Ascending aorta (tissue), 2 donors: ENCODE measurements at regions not wholly inside any gene's neighbourhood (a gene's known extent, or its start where the extent isn't known, plus 50 kb on each side); places are given as distances from the start of the nearest gene placed in this dataset.

Experiments used
- DNase-seq, 2 donors: peaks; one replicate each; pipeline ENCODE4 v3.0.0-alpha.2; 2019; ENCODE audit warnings: low spot score in 2 of 2
- H3K27ac ChIP-seq, 2 donors: fragments of 200-600 bp; sonication (generic); one replicate each; pipeline ENCODE4 v1.5.1; 2016 to 2017; ENCODE audit warnings: mild to moderate bottlenecking in 1 of 2
- H3K27me3 ChIP-seq: fragments of 200-600 bp; sonication (generic); one replicate; pipeline ENCODE4 v1.5.1; 2017
- H3K36me3 ChIP-seq, 2 donors: fragments of 200-600 bp; sonication (generic); one replicate each; pipeline ENCODE4 v1.5.1; 2016
- H3K4me1 ChIP-seq, 2 donors: fragments of 200-600 bp; sonication (generic); one replicate each; pipeline ENCODE4 v1.5.1; 2016 to 2017; ENCODE audit warnings: mild to moderate bottlenecking in 1 of 2
- H3K4me3 ChIP-seq, 2 donors: fragments of 200-600 bp; sonication (generic); one replicate each; pipeline ENCODE4 v1.5.1; 2016 to 2017; ENCODE audit warnings: mild to moderate bottlenecking in 1 of 2
- H3K9me3 ChIP-seq, 2 donors: fragments of 200-600 bp; sonication (generic); one replicate each; pipeline ENCODE4 v1.5.1; 2016
- CTCF ChIP-seq, 3 experiments: fragments of 200-600 bp in 2 of 3; fragments of 450-650 bp in 1 of 3; sonication (generic) in 2 of 3; IDR thresholded peaks; one replicate each; pipeline ENCODE4 v1.5.1; 2016 to 2019; ENCODE audit warnings: antibody characterized with exemption in 3 of 3, mild to moderate bottlenecking in 1 of 3, moderate library complexity in 1 of 3
- intact Hi-C: fragments of 100-400 bp; cut with DNase I; formaldehyde crosslinking; loops from one replicate; pipeline ENCODE4 v1.15.1; 2023

- DNase-seq, result no peak
- H3K9me3 ChIP-seq, result no peaks in the 10 kb centered on the region
- no peak overlapping the region for H3K4me3 ChIP-seq
- no peaks in the 10 kb centered on the region for H3K4me1 ChIP-seq
- intact Hi-C loops, result no loop called here
- no peak for TF ChIP-seq CTCF (IDR thresholded peaks at IDR 0.05)
- no peaks in the 10 kb centered on the region for H3K27me3 ChIP-seq
- H3K36me3 ChIP-seq, result no peaks in the 10 kb centered on the region
- H3K27ac ChIP-seq, result no peak overlapping the region
Observed at GRCh38 chr18:39205565-39206195, 1640.1 kb upstream of the CELF4 start.

GRCh38 chr18:39200153-39200552, 1634.6 kb upstream of the CELF4 start:
- intact Hi-C loops, result no loop called here
- no peak for DNase-seq
- no peaks in the 10 kb centered on the region for H3K9me3 ChIP-seq
- no peaks in the 10 kb centered on the region for H3K36me3 ChIP-seq
- H3K27me3 ChIP-seq, result no peaks in the 10 kb centered on the region
- no peak overlapping the region for H3K4me3 ChIP-seq
- no peak for TF ChIP-seq CTCF (IDR thresholded peaks at IDR 0.05)
- no peaks in the 10 kb centered on the region for H3K4me1 ChIP-seq
- no peak overlapping the region for H3K27ac ChIP-seq

GRCh38 chr18:39199231-39199855, 1633.7 kb upstream of the CELF4 start:
- Histone ChIP-seq H3K4me1 (no peaks in the 10 kb centered on the region), H3K27ac (no peak overlapping the region), H3K9me3 (no peaks in the 10 kb centered on the region), H3K4me3 (no peak overlapping the region), H3K27me3 (no peaks in the 10 kb centered on the region), H3K36me3 (no peaks in the 10 kb centered on the region)
- TF ChIP-seq CTCF (IDR thresholded peaks at IDR 0.05), result no peak
- intact Hi-C loops, result no loop called here
- no peak for DNase-seq

- no peaks in the 10 kb centered on the region for H3K4me1 ChIP-seq
- DNase-seq, result no peak
Observed at GRCh38 chr18:39198376-39198775, 1632.8 kb upstream of the CELF4 start.

GRCh38 chr18:39191931-39192330, 1626.3 kb upstream of the CELF4 start:
- Histone ChIP-seq H3K36me3 (no peaks in the 10 kb centered on the region), H3K4me3 (no peak overlapping the region), H3K9me3 (no peaks in the 10 kb centered on the region), H3K27me3 (no peaks in the 10 kb centered on the region), H3K4me1 (no peaks in the 10 kb centered on the region), H3K27ac (no peak overlapping the region)
- intact Hi-C loops, result no loop called here
- no peak for TF ChIP-seq CTCF (IDR thresholded peaks at IDR 0.05)
- no peak for DNase-seq

More at GRCh38 chr18:39198376-39198775, 1632.8 kb upstream of the CELF4 start:
- Histone ChIP-seq H3K36me3 (no peaks in the 10 kb centered on the region), H3K4me3 (no peak overlapping the region), H3K27me3 (no peaks in the 10 kb centered on the region), H3K27ac (no peak overlapping the region), H3K9me3 (no peaks in the 10 kb centered on the region)
- intact Hi-C loops, result no loop called here
- TF ChIP-seq CTCF (IDR thresholded peaks at IDR 0.05), result no peak
